ENCODE measurements at regions not wholly inside any gene's neighbourhood (a gene's known extent, or its start where the extent isn't known, plus 50 kb on each side); places are given as distances from the start of the nearest gene placed in this dataset.

- H3K4me3 Mint-ChIP-seq = no peak overlapping the region
- WGBS (ENCODE audit: insufficient coverage) = 70% methylated on average over 3 of the region's 3 CpGs
- no peak overlapping the region for H2AFZ ChIP-seq (ENCODE audit: insufficient read depth, low read depth, low read length, poor library complexity, severe bottlenecking)
- no peak overlapping the region for H3K9ac ChIP-seq (ENCODE audit: low read length)
- TF ChIP-seq EZH2 (IDR thresholded peaks at IDR 0.05; ENCODE audit: borderline replicate concordance, insufficient read depth, low read depth, low read length, poor library complexity, severe bottlenecking) (no peak), CTCF (IDR thresholded peaks at IDR 0.05) (no peak)
- POLR2A ChIA-PET = no interaction called here
- H3K4me1 Mint-ChIP-seq = no peaks in the 10 kb centered on the region
- CTCF ChIA-PET = no interaction called here
- H3K36me3 ChIP-seq (replicated peaks in 1 of 2; ENCODE audit: control extremely low read depth in 1 of 2, control insufficient read depth in 1 of 2, extremely low read depth in 1 of 2, insufficient read depth in 2 of 2, low read length in 1 of 2) = no peaks in the 10 kb centered on the region
- H3K27me3 ChIP-seq (replicated peaks in 1 of 4; ENCODE audit: control extremely low read depth in 1 of 4, control insufficient read depth in 3 of 4, insufficient read depth in 4 of 4, low read length in 3 of 4) = peaks cover 0 to 8% (median 3%) of the 10 kb centered on the region in 4 experiments
- no peaks in the 10 kb centered on the region for H3K79me2 ChIP-seq (ENCODE audit: control insufficient read depth, insufficient read depth, low read length)
- no peak overlapping the region for H3K27ac Mint-ChIP-seq
- intact Hi-C loops (cut with micrococcal nuclease) = no loop called here
- peaks cover 23% of the 10 kb centered on the region for H3K27me3 Mint-ChIP-seq
- no peak overlapping the region for H3K4me3 ChIP-seq (ENCODE audit: control extremely low read depth in 1 of 5, extremely low read depth in 1 of 5, insufficient read depth in 1 of 5, low read depth in 2 of 5, low read length in 4 of 5)
- no peaks in the 10 kb centered on the region for H3K9me3 Mint-ChIP-seq (ENCODE audit: insufficient read depth)
- ATAC-seq (ENCODE audit: low read depth) (no peak), DNase-seq (no peak)
- H3K9me3 ChIP-seq (ENCODE audit: control extremely low read depth in 1 of 3, control insufficient read depth in 2 of 3, insufficient read depth in 1 of 3, low read length in 2 of 3) = peaks cover 0 to 4% (median 0%) of the 10 kb centered on the region in 3 donors
- H3K4me2 ChIP-seq (replicated peaks; ENCODE audit: low read depth, low read length, poor library complexity, severe bottlenecking) = no peak overlapping the region
- no peaks in the 10 kb centered on the region for H3K4me1 ChIP-seq (ENCODE audit: control insufficient read depth in 2 of 2, insufficient read depth in 2 of 2, low read length in 2 of 2)
- no peaks in the 10 kb centered on the region for H4K20me1 ChIP-seq (ENCODE audit: control insufficient read depth, insufficient read depth, low read length, poor library complexity, severe bottlenecking)
- H3K27ac ChIP-seq (ENCODE audit: low read length in 2 of 2) = no peak overlapping the region
These were observed 273.1 kb upstream of the SLC14A2 start for GRCh38 chr18:45342166-45342565.

GRCh38 chr18:45342653-45343052 lies 272.6 kb upstream of the SLC14A2 start:
- no peaks in the 10 kb centered on the region for H3K79me2 ChIP-seq (ENCODE audit: control insufficient read depth, insufficient read depth, low read length)
- H3K27me3 ChIP-seq (replicated peaks in 1 of 4; ENCODE audit: control extremely low read depth in 1 of 4, control insufficient read depth in 3 of 4, insufficient read depth in 4 of 4, low read length in 3 of 4) = peaks cover 0 to 8% (median 3%) of the 10 kb centered on the region in 4 experiments
- H3K36me3 ChIP-seq (replicated peaks in 1 of 2; ENCODE audit: control extremely low read depth in 1 of 2, control insufficient read depth in 1 of 2, extremely low read depth in 1 of 2, insufficient read depth in 2 of 2, low read length in 1 of 2) = no peaks in the 10 kb centered on the region
- Mint-ChIP-seq H3K4me1 (no peaks in the 10 kb centered on the region), H3K27me3 (peaks cover 23% of the 10 kb centered on the region), H3K9me3 (ENCODE audit: insufficient read depth) (no peaks in the 10 kb centered on the region), H3K27ac (no peak overlapping the region), H3K4me3 (no peak overlapping the region)
- ChIA-PET CTCF (no interaction called here), POLR2A (no interaction called here)
- no peak overlapping the region for H3K4me2 ChIP-seq (replicated peaks; ENCODE audit: low read depth, low read length, poor library complexity, severe bottlenecking)
- no peak overlapping the region for H2AFZ ChIP-seq (ENCODE audit: insufficient read depth, low read depth, low read length, poor library complexity, severe bottlenecking)
- H3K9me3 ChIP-seq (ENCODE audit: control extremely low read depth in 1 of 3, control insufficient read depth in 2 of 3, insufficient read depth in 1 of 3, low read length in 2 of 3) = peaks cover 0 to 4% (median 0%) of the 10 kb centered on the region in 3 donors
- H3K4me3 ChIP-seq (ENCODE audit: control extremely low read depth in 1 of 5, extremely low read depth in 1 of 5, insufficient read depth in 1 of 5, low read depth in 2 of 5, low read length in 4 of 5) = no peak overlapping the region
- H4K20me1 ChIP-seq (ENCODE audit: control insufficient read depth, insufficient read depth, low read length, poor library complexity, severe bottlenecking) = no peaks in the 10 kb centered on the region
- intact Hi-C loops (cut with micrococcal nuclease) = no loop called here
- TF ChIP-seq EZH2 (IDR thresholded peaks at IDR 0.05; ENCODE audit: borderline replicate concordance, insufficient read depth, low read depth, low read length, poor library complexity, severe bottlenecking) (no peak), CTCF (IDR thresholded peaks at IDR 0.05) (no peak)
- H3K4me1 ChIP-seq (ENCODE audit: control insufficient read depth in 2 of 2, insufficient read depth in 2 of 2, low read length in 2 of 2) = no peaks in the 10 kb centered on the region
- 96% methylated on average over 2 of the region's 3 CpGs for WGBS (ENCODE audit: insufficient coverage)
- H3K27ac ChIP-seq (ENCODE audit: low read length in 2 of 2) = no peak overlapping the region
- ATAC-seq (ENCODE audit: low read depth) = no peak
- H3K9ac ChIP-seq (ENCODE audit: low read length) = no peak overlapping the region
- no peak for DNase-seq
